Thymus (tissue), 11 donors: ENCODE measurements at regions not wholly inside any gene's neighbourhood (a gene's known extent, or its start where the extent isn't known, plus 50 kb on each side); places are given as distances from the start of the nearest gene placed in this dataset.

Experiments used
- DNase-seq, 9 donors: peaks; one replicate each; pipeline ENCODE4 v3.0.0-alpha.2; 2013; ENCODE audit warnings: low spot score in 9 of 9, low read depth in 6 of 9, missing footprints in 1 of 9
- H3K27ac ChIP-seq, 2 donors: one replicate each; pipeline ENCODE4 v1.5.1; 2013; ENCODE audit warnings: control low read depth in 1 of 2, low read depth in 1 of 2, low read length in 1 of 2, mild to moderate bottlenecking in 1 of 2, moderate library complexity in 1 of 2
- H3K27me3 ChIP-seq, 2 donors: one replicate each; pipeline ENCODE4 v1.5.1; 2013; ENCODE audit warnings: low read length in 1 of 2; ENCODE audit not compliant: control insufficient read depth in 2 of 2, insufficient read depth in 1 of 2
- H3K36me3 ChIP-seq, 2 donors: one replicate each; pipeline ENCODE4 v1.5.1; 2013; ENCODE audit warnings: low read length in 1 of 2, mild to moderate bottlenecking in 1 of 2, moderate library complexity in 1 of 2; ENCODE audit not compliant: control insufficient read depth in 2 of 2, insufficient read depth in 2 of 2
- H3K4me1 ChIP-seq, 2 donors: one replicate each; pipeline ENCODE4 v1.5.1; 2013; ENCODE audit warnings: low read length in 2 of 2; ENCODE audit not compliant: control insufficient read depth in 2 of 2, insufficient read depth in 2 of 2
- H3K4me3 ChIP-seq, 2 donors: one replicate each; pipeline ENCODE4 v1.5.1; 2013; ENCODE audit warnings: low read length in 2 of 2, control low read depth in 1 of 2, mild to moderate bottlenecking in 1 of 2
- H3K9me3 ChIP-seq, 2 donors: one replicate each; pipeline ENCODE4 v1.5.1; 2013; ENCODE audit warnings: low read length in 1 of 2, mild to moderate bottlenecking in 1 of 2; ENCODE audit not compliant: control insufficient read depth in 2 of 2, insufficient read depth in 1 of 2
- WGBS: extraction: QIAGEN DNeasy Blood & Tissue Kit; methylation state at CpG from one replicate; pipeline ENCODE4 v1.1.7; 2013; 5-methylcytosine and 5-hydroxymethylcytosine counted together
- donor health status: healthy.

DNA sequence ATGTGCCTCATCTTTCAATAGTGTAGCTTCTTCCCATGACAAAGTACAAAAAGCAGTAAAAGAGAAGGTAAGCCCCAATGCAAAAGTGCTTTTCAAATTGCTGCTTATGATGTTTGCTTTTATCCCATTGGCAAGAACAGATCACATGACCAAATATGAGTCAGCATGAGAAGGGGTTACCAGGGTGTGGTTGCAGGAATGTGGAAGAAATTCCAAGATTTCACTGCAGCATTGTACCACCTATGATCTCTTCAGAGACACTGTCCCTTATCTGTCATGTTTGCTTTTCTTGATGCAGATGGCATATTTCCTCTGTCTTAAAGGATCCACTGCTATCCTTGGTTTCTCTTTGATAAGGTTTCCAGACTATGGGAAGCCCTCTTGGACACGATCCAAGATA is 1006.9 kb upstream of the PRMT6 start:
- no peaks in the 10 kb centered on the region for H3K27me3 ChIP-seq
- no peaks in the 10 kb centered on the region for H3K36me3 ChIP-seq
- 78% methylated on average over 1 of the region's 1 CpG for WGBS
- H3K27ac ChIP-seq, result no peak overlapping the region
- DNase-seq, result no peak
- H3K4me1 ChIP-seq, result no peaks in the 10 kb centered on the region
- no peak overlapping the region for H3K4me3 ChIP-seq
- no peaks in the 10 kb centered on the region for H3K9me3 ChIP-seq

DNA sequence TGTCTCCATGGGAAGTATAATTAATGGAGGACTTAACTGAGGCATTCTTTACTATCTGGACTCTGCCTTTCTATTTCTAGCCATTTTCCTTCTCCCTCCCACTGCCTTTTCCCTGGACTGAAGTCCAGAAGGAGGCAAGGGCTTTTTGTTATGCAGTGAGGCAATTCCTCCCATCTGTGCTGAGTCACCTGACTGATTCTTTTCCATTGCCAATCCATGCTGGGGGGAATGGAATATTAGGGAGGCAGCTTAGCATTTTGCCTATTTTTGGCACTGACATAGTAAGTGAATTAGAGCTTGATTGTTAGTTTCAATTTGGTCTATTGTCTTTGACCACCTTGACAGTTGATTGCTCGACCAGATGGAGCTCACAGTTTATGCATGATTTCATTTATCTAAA is 1000.6 kb upstream of the PRMT6 start:
- Histone ChIP-seq H3K9me3 (no peaks in the 10 kb centered on the region), H3K36me3 (no peaks in the 10 kb centered on the region), H3K4me1 (no peaks in the 10 kb centered on the region), H3K27ac (no peak overlapping the region), H3K4me3 (no peak overlapping the region), H3K27me3 (no peaks in the 10 kb centered on the region)
- DNase-seq, result no peak
- WGBS, result 68% methylated on average over 1 of the region's 1 CpG

DNA sequence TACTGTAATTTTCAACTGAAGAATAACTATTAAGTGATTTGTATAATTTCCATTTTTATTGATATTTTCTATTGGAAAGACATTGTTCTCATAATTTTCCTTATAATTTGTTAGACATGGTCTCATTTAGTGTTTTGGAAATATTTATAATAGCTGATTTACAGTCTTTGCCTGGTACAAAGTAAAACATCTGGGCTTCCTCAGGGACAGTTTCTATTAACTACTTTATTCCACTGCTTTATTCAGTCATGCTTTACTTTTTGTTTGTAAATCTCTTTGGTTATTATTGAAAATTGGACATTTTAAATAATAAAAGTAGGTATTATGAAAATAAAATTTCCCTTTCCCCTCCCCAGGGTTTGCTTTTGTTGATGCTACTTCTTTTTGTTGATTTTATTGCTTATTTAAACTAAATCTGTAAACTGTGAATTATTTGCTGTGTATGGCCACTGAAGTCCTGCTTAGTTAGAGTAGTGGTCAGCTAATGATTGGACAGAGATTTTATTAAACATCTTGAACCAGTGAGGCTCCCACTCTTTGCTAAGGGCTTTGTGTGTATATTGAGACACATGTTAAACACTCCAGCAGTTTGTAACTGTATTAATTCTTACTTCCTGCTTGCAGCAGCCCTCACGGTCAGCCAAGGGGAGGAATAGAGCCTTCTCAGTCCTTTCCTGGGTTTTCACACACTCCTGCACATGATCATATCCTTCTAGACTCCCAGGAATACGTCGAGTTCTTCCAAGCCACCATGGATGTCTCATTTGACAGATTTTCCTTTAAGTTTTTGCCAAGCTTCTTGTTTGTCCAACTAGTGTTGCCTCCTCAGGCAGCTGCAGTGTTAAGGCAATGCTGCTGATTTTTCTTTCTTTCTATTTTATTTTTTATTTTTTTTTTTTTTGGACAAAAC is 994.6 kb upstream of the PRMT6 start:
- no peak overlapping the region for H3K27ac ChIP-seq
- H3K4me3 ChIP-seq, result no peak overlapping the region
- no peaks in the 10 kb centered on the region for H3K36me3 ChIP-seq
- no peaks in the 10 kb centered on the region for H3K4me1 ChIP-seq
- H3K27me3 ChIP-seq, result no peaks in the 10 kb centered on the region
- H3K9me3 ChIP-seq, result no peaks in the 10 kb centered on the region
- WGBS, result 55% methylated on average over 3 of the region's 3 CpGs
- no peak for DNase-seq

DNA sequence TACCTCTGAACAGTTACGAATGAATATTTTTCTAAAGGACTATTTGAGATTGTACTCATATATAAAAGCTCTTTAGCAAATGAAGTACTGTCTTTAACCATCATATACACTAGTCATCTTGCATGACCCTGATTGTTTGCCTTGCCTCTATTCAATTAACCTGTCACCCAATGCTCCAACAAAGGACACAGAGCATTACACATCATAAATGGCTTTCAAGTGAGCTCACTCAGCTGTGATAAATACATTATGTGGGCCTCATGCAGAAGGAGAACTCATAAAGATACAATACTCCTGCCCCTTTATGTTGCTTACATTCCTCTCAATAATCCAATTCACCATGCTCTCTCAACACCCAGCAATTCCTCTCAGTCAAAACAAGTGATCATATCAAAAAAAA is 993.0 kb upstream of the PRMT6 start:
- Histone ChIP-seq H3K4me1 (no peaks in the 10 kb centered on the region), H3K36me3 (no peaks in the 10 kb centered on the region), H3K4me3 (no peak overlapping the region), H3K9me3 (no peaks in the 10 kb centered on the region), H3K27me3 (no peaks in the 10 kb centered on the region), H3K27ac (no peak overlapping the region)
- 95% methylated on average over 1 of the region's 1 CpG for WGBS
- DNase-seq, result no peak

DNA sequence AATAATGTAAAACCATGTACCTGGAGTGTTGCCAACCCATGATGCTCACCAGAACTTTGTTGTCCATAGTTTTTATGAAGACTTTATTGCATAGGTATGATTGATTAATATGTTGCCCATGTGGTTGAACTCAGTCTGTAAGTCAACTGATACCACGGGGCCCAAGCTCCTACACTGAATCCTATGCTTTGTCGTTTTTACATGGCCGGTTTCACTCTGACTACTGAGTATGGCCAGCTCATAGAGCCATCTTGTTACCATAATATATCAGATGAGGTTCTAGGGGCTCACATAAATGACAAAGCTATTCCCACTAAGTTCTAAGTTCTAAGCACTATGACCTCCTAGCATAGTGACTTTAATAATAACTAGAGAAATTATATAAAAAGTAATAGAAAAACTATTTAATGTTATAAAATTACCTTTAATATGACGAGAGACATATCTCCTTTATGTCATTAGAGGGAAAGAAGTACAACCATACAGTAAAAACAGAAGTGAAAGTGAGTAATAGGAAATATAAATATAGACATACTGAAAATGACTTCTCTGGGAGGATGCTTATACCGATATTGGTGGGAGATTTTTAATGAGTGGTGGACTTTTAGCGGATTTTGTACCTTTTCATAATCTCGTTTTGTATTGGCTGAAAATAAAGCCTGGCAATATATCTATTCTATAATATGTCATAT is 983.4 kb upstream of the PRMT6 start:
- no peak for DNase-seq
- WGBS, result 84% methylated on average over 7 of the region's 7 CpGs
- no peak overlapping the region for H3K27ac ChIP-seq

DNA sequence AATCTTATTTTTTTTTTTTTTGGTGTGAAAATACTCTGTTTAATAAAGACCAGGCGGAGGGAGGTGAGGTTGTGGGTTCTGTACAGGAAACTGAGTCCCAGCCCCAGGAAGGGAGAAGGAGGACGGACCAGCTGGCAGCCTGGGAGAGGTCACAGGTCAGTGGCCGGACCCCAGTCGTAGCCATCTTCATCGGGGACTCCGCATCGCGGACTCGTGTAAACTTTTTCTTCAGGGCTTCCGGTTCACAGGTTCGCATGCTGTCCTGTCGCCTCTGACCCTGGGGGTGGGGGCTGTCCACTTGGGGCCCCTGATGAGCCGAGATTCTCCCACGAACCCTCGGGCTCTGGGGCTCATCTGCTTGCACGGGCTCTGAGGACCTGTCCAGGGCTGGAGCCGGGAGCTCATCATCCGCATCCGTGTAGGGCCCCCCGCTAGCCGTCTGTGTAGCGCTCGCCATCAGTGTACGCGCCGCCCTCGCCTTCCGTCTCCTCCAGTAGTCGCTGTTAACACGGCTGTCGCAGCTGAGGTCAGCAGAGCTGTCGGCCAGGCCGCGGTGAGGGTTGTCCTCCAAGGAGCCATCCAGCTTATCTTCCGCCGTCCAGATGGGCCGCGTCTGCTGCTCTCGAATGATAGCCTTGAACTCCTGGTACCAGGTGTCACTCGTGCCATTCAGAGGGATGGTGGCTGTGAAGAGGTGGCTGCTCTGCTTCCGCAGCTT is 975.7 kb upstream of the PRMT6 start:
- Histone ChIP-seq H3K27me3 (peaks cover 0 to 4% of the 10 kb centered on the region in 2 donors), H3K36me3 (no peaks in the 10 kb centered on the region), H3K27ac (no peak overlapping the region), H3K4me1 (no peaks in the 10 kb centered on the region), H3K9me3 (no peaks in the 10 kb centered on the region), H3K4me3 (no peak overlapping the region)
- DNase-seq, result no peak
- 34% methylated on average over 41 of the region's 41 CpGs for WGBS

More for the DNA sequence above, 983.4 kb upstream of the PRMT6 start:
- Histone ChIP-seq H3K9me3 (no peaks in the 10 kb centered on the region), H3K4me1 (no peaks in the 10 kb centered on the region), H3K4me3 (no peak overlapping the region), H3K27me3 (no peaks in the 10 kb centered on the region), H3K36me3 (no peaks in the 10 kb centered on the region)

DNA sequence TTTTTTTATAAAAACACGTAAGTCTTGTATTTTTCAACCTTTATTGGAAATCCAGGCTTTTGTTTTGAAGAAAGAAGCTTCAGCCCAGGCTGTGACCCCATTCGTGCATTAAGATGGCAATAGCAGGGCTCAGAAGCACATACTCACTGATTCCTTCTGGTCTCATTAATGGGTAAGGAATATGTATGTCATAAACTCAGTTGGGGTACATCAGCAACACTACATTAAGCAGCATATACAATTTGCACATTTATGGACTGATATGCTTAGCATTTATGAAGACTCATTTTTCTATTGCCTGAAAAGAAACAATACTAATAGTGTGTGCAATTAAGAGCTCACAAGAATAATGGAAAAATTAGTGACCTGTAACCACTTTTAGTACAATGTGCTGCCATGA is 945.4 kb upstream of the PRMT6 start:
- no peak for DNase-seq
- no peaks in the 10 kb centered on the region for H3K36me3 ChIP-seq
- 87% methylated on average over 2 of the region's 2 CpGs for WGBS
- no peaks in the 10 kb centered on the region for H3K27me3 ChIP-seq
- H3K4me1 ChIP-seq, result no peaks in the 10 kb centered on the region
- H3K9me3 ChIP-seq, result peaks cover 3 to 6% of the 10 kb centered on the region in 2 donors
- H3K27ac ChIP-seq, result no peak overlapping the region
- H3K4me3 ChIP-seq, result no peak overlapping the region

DNA sequence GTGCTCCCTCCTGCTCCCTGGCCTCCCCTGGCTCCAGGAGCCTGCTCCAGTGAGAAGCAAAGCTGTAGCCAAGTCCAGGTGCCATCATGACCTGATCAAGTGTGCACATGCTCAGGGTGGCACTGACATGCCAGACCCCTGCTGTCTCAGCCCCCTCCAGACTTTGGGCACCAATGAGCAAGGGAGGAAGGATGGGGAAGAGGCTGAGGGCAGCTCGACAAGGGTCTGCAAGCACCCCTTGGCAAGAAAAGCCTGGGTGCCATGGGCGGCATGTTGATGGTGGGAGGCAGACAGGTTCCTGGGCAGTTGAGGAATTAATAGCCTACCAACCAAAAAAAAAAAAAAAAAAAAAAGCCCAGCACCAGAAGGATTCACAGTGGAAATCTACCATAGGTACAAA is 942.6 kb upstream of the PRMT6 start:
- H3K4me3 ChIP-seq, result no peak overlapping the region
- no peaks in the 10 kb centered on the region for H3K27me3 ChIP-seq
- H3K4me1 ChIP-seq, result no peaks in the 10 kb centered on the region
- DNase-seq, result no peak
- no peaks in the 10 kb centered on the region for H3K36me3 ChIP-seq
- H3K9me3 ChIP-seq, result peaks cover 3 to 6% of the 10 kb centered on the region in 2 donors
- WGBS, result 95% methylated on average over 2 of the region's 2 CpGs
- no peak overlapping the region for H3K27ac ChIP-seq

DNA sequence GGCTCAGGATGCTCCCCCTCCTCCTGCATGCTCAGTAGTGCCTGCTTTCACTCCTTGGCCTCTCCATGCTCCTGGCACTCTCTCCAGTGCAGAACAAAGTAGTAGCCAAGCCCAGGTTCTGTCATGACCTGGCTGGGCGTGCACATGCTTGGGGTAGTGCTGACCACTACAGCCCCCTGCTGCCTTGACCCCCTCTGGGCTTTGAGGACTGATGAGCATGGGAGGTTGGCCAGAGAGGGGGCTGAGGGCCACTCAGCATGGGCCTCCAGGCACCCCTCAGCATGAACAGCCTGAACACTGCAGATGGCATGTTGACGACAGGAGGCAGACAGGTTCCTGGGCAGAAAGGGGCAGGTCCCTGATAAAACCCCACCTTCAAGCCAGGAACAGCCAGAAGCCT is 935.7 kb upstream of the PRMT6 start:
- Histone ChIP-seq H3K4me1 (no peaks in the 10 kb centered on the region), H3K4me3 (no peak overlapping the region), H3K27me3 (no peaks in the 10 kb centered on the region), H3K9me3 (peaks cover 3 to 16% of the 10 kb centered on the region in 2 donors), H3K36me3 (no peaks in the 10 kb centered on the region), H3K27ac (no peak overlapping the region)
- 69% methylated on average over 2 of the region's 2 CpGs for WGBS
- DNase-seq, result no peak
